Spleen (tissue), 11 donors: ENCODE measurements at regions not wholly inside any gene's neighbourhood (a gene's known extent, or its start where the extent isn't known, plus 50 kb on each side); places are given as distances from the start of the nearest gene placed in this dataset.

Source experiments
- DNase-seq: peaks from one replicate; pipeline ENCODE4 v3.0.0-alpha.2; 2020
- H3K27ac ChIP-seq, 8 donors: fragments of 200-600 bp; sonication (generic) in 7 of 8; 1 replicate in 4 of 8; 2 replicates in 4 of 8; pipeline versions ENCODE4 v1.5.0 to v1.8.0; 2016 to 2021; ENCODE audit warnings: inconsistent platforms in 4 of 8, mild to moderate bottlenecking in 4 of 8, moderate library complexity in 1 of 8
- H3K27me3 ChIP-seq, 7 donors: fragments of 200-600 bp; sonication (generic) in 6 of 7; replicated peaks in 1 of 7; 1 replicate in 4 of 7; 2 replicates in 3 of 7; pipeline versions ENCODE4 v1.5.0 to v1.8.0; 2016 to 2021; ENCODE audit warnings: inconsistent platforms in 3 of 7, mild to moderate bottlenecking in 1 of 7
- H3K36me3 ChIP-seq, 6 donors: fragments of 200-600 bp; sonication (generic) in 5 of 6; 1 replicate in 4 of 6; 2 replicates in 2 of 6; pipeline versions ENCODE4 v1.5.0 to v1.8.0; 2016 to 2021; ENCODE audit warnings: inconsistent platforms in 2 of 6
- H3K4me1 ChIP-seq, 6 donors: fragments of 200-600 bp; sonication (generic) in 5 of 6; 1 replicate in 3 of 6; 2 replicates in 3 of 6; pipeline versions ENCODE4 v1.5.0 to v1.8.0; 2016 to 2021; ENCODE audit warnings: inconsistent platforms in 3 of 6
- H3K4me3 ChIP-seq, 8 donors: fragments of 200-600 bp; sonication (generic) in 7 of 8; 1 replicate in 4 of 8; 2 replicates in 4 of 8; pipeline versions ENCODE4 v1.5.0 to v1.8.0; 2016 to 2021; ENCODE audit warnings: inconsistent platforms in 4 of 8, mild to moderate bottlenecking in 4 of 8, moderate library complexity in 2 of 8
- H3K9me3 ChIP-seq, 8 donors: fragments of 200-600 bp; sonication (generic) in 7 of 8; 1 replicate in 4 of 8; 2 replicates in 4 of 8; pipeline versions ENCODE4 v1.5.0 to v1.8.0; 2016 to 2021; ENCODE audit warnings: inconsistent platforms in 4 of 8
- CTCF ChIP-seq, 11 experiments: fragments of 200-600 bp in 7 of 11; fragments of 450-650 bp in 4 of 11; sonication (generic) in 4 of 11; IDR thresholded peaks in 8 of 11; conservative IDR thresholded peaks in 3 of 11; 1 replicate in 7 of 11; 2 replicates in 4 of 11; pipeline versions ENCODE4 v1.4.0 to v1.8.0; 2016 to 2021; ENCODE audit warnings: antibody characterized with exemption in 11 of 11, inconsistent platforms in 4 of 11, mild to moderate bottlenecking in 1 of 11
- POLR2A ChIP-seq, 3 donors: fragments of 450-650 bp; IDR thresholded peaks; one replicate each; pipeline ENCODE4 v1.5.1; 2017; ENCODE audit warnings: antibody characterized with exemption in 3 of 3, mild to moderate bottlenecking in 1 of 3
- POLR2AphosphoS5 ChIP-seq, 3 donors: sonication (generic); formaldehyde crosslinking; IDR thresholded peaks; one replicate each; pipeline ENCODE4 v1.5.1; 2017; ENCODE audit warnings: antibody characterized with exemption in 3 of 3
- WGBS, 5 donors: extraction: QIAGEN DNeasy Blood & Tissue Kit in 3 of 5; methylation state at CpG; one replicate each; pipeline versions ENCODE4 v1.1.5 to v1.1.7; 2013 to 2018; 5-methylcytosine and 5-hydroxymethylcytosine counted together
- intact Hi-C: fragments of 100-400 bp; cut with DNase I; formaldehyde crosslinking; loops from one replicate; pipeline ENCODE4 v1.15.0; 2023; ENCODE audit warnings: low total_unique reads
- donor health status: healthy with polysubstance abuse.
- donor health status: DM: no; HTN: no; CAD: no; lungs with moderate emphysema.
- donor health status: DM: no; HTN: no; CAD: no.
- donor health status: Bipolar disorder and iron deficiency.
- donor health status: healthy.
- donor health status: DM: no; HTN: no; CAD: no.
- donor health status: DM: yes; HTN: yes; CAD: no.

- TF ChIP-seq POLR2A (IDR thresholded peaks at IDR 0.05) = no peak
- TF ChIP-seq CTCF (IDR thresholded peaks at IDR 0.05 in 8 of 11, conservative IDR thresholded peaks at IDR 0.05 in 3 of 11) = no peak
- TF ChIP-seq POLR2AphosphoS5 (IDR thresholded peaks at IDR 0.05) = no peak
- DNase-seq = no peak
- intact Hi-C loops = no loop called here
- peaks cover 0 to 3% (median 0%) of the 10 kb centered on the region in 8 donors for H3K9me3 ChIP-seq
- H3K36me3 ChIP-seq = no peaks in the 10 kb centered on the region
- no peak overlapping the region for H3K4me3 ChIP-seq
- no peaks in the 10 kb centered on the region for H3K4me1 ChIP-seq
- H3K27me3 ChIP-seq = no peaks in the 10 kb centered on the region
- no peak overlapping the region for H3K27ac ChIP-seq
- WGBS, 5 donors = 49 to 86% (median 79%) methylated on average over 3 of the region's 3 CpGs
These were observed 500.1 kb downstream of the GABRG2 start for GRCh38 chr5:162567644-162568043.

- no peaks in the 10 kb centered on the region for H3K4me1 ChIP-seq
- intact Hi-C loops = no loop called here
- H3K36me3 ChIP-seq = no peaks in the 10 kb centered on the region
- no peak for DNase-seq
- peaks cover 0 to 12% (median 2%) of the 10 kb centered on the region in 8 donors for H3K9me3 ChIP-seq
- H3K27ac ChIP-seq = no peak overlapping the region
- TF ChIP-seq CTCF (IDR thresholded peaks at IDR 0.05 in 8 of 11, conservative IDR thresholded peaks at IDR 0.05 in 3 of 11) (no peak), POLR2AphosphoS5 (IDR thresholded peaks at IDR 0.05) (no peak), POLR2A (IDR thresholded peaks at IDR 0.05) (no peak)
- no peak overlapping the region for H3K4me3 ChIP-seq
- WGBS, 5 donors = 74 to 85% (median 82%) methylated on average over 2 of the region's 2 CpGs
- H3K27me3 ChIP-seq = no peaks in the 10 kb centered on the region
These were observed 506.2 kb downstream of the GABRG2 start for GRCh38 chr5:162573758-162574157.

GRCh38 chr5:162591724-162592123 is 524.2 kb downstream of the GABRG2 start:
- no peak for DNase-seq
- intact Hi-C loops = no loop called here
- no peaks in the 10 kb centered on the region for H3K27me3 ChIP-seq
- H3K4me3 ChIP-seq = no peak overlapping the region
- H3K36me3 ChIP-seq = no peaks in the 10 kb centered on the region
- TF ChIP-seq POLR2A (IDR thresholded peaks at IDR 0.05) (no peak), CTCF (IDR thresholded peaks at IDR 0.05 in 8 of 11, conservative IDR thresholded peaks at IDR 0.05 in 3 of 11) (no peak), POLR2AphosphoS5 (IDR thresholded peaks at IDR 0.05) (no peak)
- H3K9me3 ChIP-seq = peaks cover 0 to 25% (median 19%) of the 10 kb centered on the region in 8 donors
- no peaks in the 10 kb centered on the region for H3K4me1 ChIP-seq
- H3K27ac ChIP-seq = no peak overlapping the region

GRCh38 chr5:162593881-162594280 is 526.3 kb downstream of the GABRG2 start:
- WGBS, 5 donors = 78 to 92% (median 81%) methylated on average over 1 of the region's 1 CpG
- TF ChIP-seq CTCF (IDR thresholded peaks at IDR 0.05 in 8 of 11, conservative IDR thresholded peaks at IDR 0.05 in 3 of 11) (peak in 3 of 11 experiments; percentile 10 to 35 (median 16)), POLR2A (IDR thresholded peaks at IDR 0.05) (no peak)

More at GRCh38 chr5:162593881-162594280, 526.3 kb downstream of the GABRG2 start:
- Histone ChIP-seq H3K9me3 (peaks cover 0 to 28% (median 19%) of the 10 kb centered on the region in 8 donors), H3K4me1 (no peaks in the 10 kb centered on the region), H3K27me3 (no peaks in the 10 kb centered on the region), H3K27ac (no peak overlapping the region), H3K4me3 (no peak overlapping the region), H3K36me3 (no peaks in the 10 kb centered on the region)
- intact Hi-C loops = no loop called here
- DNase-seq = no peak
